ENCODE measurements at regions not wholly inside any gene's neighbourhood (a gene's known extent, or its start where the extent isn't known, plus 50 kb on each side); places are given as distances from the start of the nearest gene placed in this dataset.

GRCh38 chr4:116537828-116538227 is 547.5 kb downstream of the TRAM1L1 start:
- TF ChIP-seq, protein P1, sequence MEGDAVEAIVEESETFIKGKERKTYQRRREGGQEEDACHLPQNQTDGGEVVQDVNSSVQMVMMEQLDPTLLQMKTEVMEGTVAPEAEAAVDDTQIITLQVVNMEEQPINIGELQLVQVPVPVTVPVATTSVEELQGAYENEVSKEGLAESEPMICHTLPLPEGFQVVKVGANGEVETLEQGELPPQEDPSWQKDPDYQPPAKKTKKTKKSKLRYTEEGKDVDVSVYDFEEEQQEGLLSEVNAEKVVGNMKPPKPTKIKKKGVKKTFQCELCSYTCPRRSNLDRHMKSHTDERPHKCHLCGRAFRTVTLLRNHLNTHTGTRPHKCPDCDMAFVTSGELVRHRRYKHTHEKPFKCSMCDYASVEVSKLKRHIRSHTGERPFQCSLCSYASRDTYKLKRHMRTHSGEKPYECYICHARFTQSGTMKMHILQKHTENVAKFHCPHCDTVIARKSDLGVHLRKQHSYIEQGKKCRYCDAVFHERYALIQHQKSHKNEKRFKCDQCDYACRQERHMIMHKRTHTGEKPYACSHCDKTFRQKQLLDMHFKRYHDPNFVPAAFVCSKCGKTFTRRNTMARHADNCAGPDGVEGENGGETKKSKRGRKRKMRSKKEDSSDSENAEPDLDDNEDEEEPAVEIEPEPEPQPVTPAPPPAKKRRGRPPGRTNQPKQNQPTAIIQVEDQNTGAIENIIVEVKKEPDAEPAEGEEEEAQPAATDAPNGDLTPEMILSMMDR (conservative IDR thresholded peaks at IDR 0.05; ENCODE audit: low read depth, low read length) = no peak
- TF ChIP-seq CHD1 (IDR thresholded peaks at IDR 0.05; ENCODE audit: low read depth, low read length) = no peak

All from IMR-90 (cell line).